ENCODE measurements at regions not wholly inside any gene's neighbourhood (a gene's known extent, or its start where the extent isn't known, plus 50 kb on each side); places are given as distances from the start of the nearest gene placed in this dataset.

GRCh38 chr2:177329064-177329463 lies 63.5 kb upstream of the AGPS start:
- Histone ChIP-seq H3K9me3 (ENCODE audit: insufficient read depth in 2 of 2, low read depth in 1 of 2, low read length in 1 of 2) (no peaks in the 10 kb centered on the region), H3K4me1 (replicated peaks in 1 of 4; ENCODE audit: control insufficient read depth in 3 of 4, insufficient read depth in 4 of 4, low read length in 3 of 4) (peaks cover 0 to 7% (median 3%) of the 10 kb centered on the region in 4 experiments; a peak in 3 of 7 replicates), H4K91ac (replicated peaks; ENCODE audit: insufficient read length, low read length) (no peak overlapping the region), H4K5ac (ENCODE audit: insufficient read length, low read depth, low read length) (no peak overlapping the region), H4K20me1 (replicated peaks in 1 of 2; ENCODE audit: control insufficient read depth in 1 of 2, insufficient read depth in 2 of 2, low read length in 2 of 2) (no peaks in the 10 kb centered on the region), H2AFZ (ENCODE audit: low read length) (no peak overlapping the region), H3K27ac (ENCODE audit: low read depth, low read length) (no peak overlapping the region), H3K14ac (ENCODE audit: insufficient read length) (no peak overlapping the region), H3K23me2 (ENCODE audit: low read depth, low read length) (no peaks in the 10 kb centered on the region), H2BK120ac (replicated peaks; ENCODE audit: low read depth, low read length) (no peak overlapping the region), H3K4ac (replicated peaks; ENCODE audit: insufficient read length, low read depth, low read length) (no peak overlapping the region), H3K27me3 (replicated peaks in 1 of 4; ENCODE audit: control insufficient read depth in 3 of 4, extremely low read depth in 1 of 4, insufficient read depth in 3 of 4, low read length in 3 of 4) (no peaks in the 10 kb centered on the region), H3K79me1 (ENCODE audit: low read depth, low read length) (no peaks in the 10 kb centered on the region), H3K18ac (ENCODE audit: extremely low read depth, low read length) (no peak overlapping the region), H3K79me2 (ENCODE audit: control insufficient read depth in 1 of 2, insufficient read depth in 2 of 2, low read length in 2 of 2) (no peaks in the 10 kb centered on the region), H3K56ac (replicated peaks; ENCODE audit: insufficient read length, low read depth, low read length) (no peak overlapping the region), H3K9ac (replicated peaks in 1 of 4; ENCODE audit: extremely low read depth in 1 of 4, low read depth in 3 of 4, low read length in 3 of 4) (no peak overlapping the region), H3K4me2 (ENCODE audit: insufficient read depth in 1 of 2, low read depth in 2 of 2, low read length in 2 of 2) (no peak overlapping the region), H2BK5ac (ENCODE audit: low read depth, low read length) (no peak overlapping the region), H3K23ac (ENCODE audit: insufficient read length) (no peak overlapping the region), H3K36me3 (ENCODE audit: control insufficient read depth in 2 of 4, insufficient read depth in 4 of 4, low read length in 3 of 4) (no peaks in the 10 kb centered on the region), H2BK15ac (ENCODE audit: low read length) (0 out of 2 replicates have a peak overlapping the region, but pooled peaks have one; percentile 8), H4K8ac (ENCODE audit: extremely low read depth, insufficient read depth, low read length) (no peak overlapping the region), H2BK20ac (ENCODE audit: low read length) (no peak overlapping the region), H3K4me3 (ENCODE audit: extremely low read depth in 1 of 4, insufficient read depth in 2 of 4, low read depth in 3 of 4, low read length in 4 of 4) (no peak overlapping the region), H2AK5ac (ENCODE audit: low read depth, low read length) (no peak overlapping the region), H2BK12ac (ENCODE audit: low read depth, low read length) (no peak overlapping the region)
- DNase-seq (ENCODE audit: low read depth in 1 of 2, low spot score in 2 of 2) (no peak), FAIRE-seq (no peak)
- ChIA-PET POLR2A (ENCODE audit: partially characterized antibody) (interaction anchor here (0.8 kb wide), 1 partner anchor 165 kb away, joined by 3 read pairs; no protein-coding TSS in a partner anchor), CTCF (ENCODE audit: partially characterized antibody) (interaction anchor here (0.7 to 2.9 kb wide), 3 partner anchors 8 to 165 kb away, joined by 3 to 25 read pairs (median 3); no protein-coding TSS in a partner anchor)
- 89% methylated on average over 4 of the region's 4 CpGs; no CpG with 5 or more reads in 1 of the 2 experiments for WGBS, 2 experiments (ENCODE audit: extremely low coverage in 1 of 2, insufficient coverage in 1 of 2, insufficient read length in 1 of 2, insufficient replicate concordance in 2 of 2, low coverage in 1 of 2, low lambda C conversion rate in 2 of 2, missing lambda C conversion rate in 1 of 2)
- TF ChIP-seq CREB1 (IDR thresholded peaks at IDR 0.05) (no peak), TCF12 (IDR thresholded peaks at IDR 0.05; ENCODE audit: low read depth, low read length) (no peak), SP4 (IDR thresholded peaks at IDR 0.05; ENCODE audit: low read length) (no peak), E2F6 (IDR thresholded peaks at IDR 0.05) (no peak), SIX5 (IDR thresholded peaks at IDR 0.05; ENCODE audit: low read depth, low read length) (no peak), KDM1A (IDR thresholded peaks at IDR 0.05; ENCODE audit: borderline replicate concordance, low read length) (no peak), GTF2F1 (IDR thresholded peaks at IDR 0.05; ENCODE audit: borderline replicate concordance, low read depth, low read length) (no peak), MAX (IDR thresholded peaks at IDR 0.05) (no peak), TAF1 (IDR thresholded peaks at IDR 0.05; ENCODE audit: low read depth, low read length) (no peak), NANOG (IDR thresholded peaks at IDR 0.05; ENCODE audit: insufficient read depth, low read depth, low read length, poor library complexity, severe bottlenecking) (no peak), EP300 (IDR thresholded peaks at IDR 0.05; ENCODE audit: borderline replicate concordance in 1 of 2, low read depth in 2 of 2, low read length in 2 of 2) (no peak), FOSL1 (IDR thresholded peaks at IDR 0.05; ENCODE audit: insufficient read depth, low read depth, low read length) (no peak), KDM4A (IDR thresholded peaks at IDR 0.05; ENCODE audit: low read depth, low read length, severe bottlenecking) (no peak), JUN (IDR thresholded peaks at IDR 0.05; ENCODE audit: low read depth, low read length) (no peak)
